ENCODE measurements at regions not wholly inside any gene's neighbourhood (a gene's known extent, or its start where the extent isn't known, plus 50 kb on each side); places are given as distances from the start of the nearest gene placed in this dataset.
A peak's percentile ranks its signal among the peaks of the same experiment; 100 is the strongest.

GRCh38 chr6:15926256-15926655 is 202.6 kb upstream of the MYLIP start:
- Histone ChIP-seq H3K36me3 (ENCODE audit: control insufficient read depth, insufficient read depth, low read length) (no peaks in the 10 kb centered on the region), H3K9me3 (ENCODE audit: control insufficient read depth, low read length) (peaks cover 29% of the 10 kb centered on the region), H3K4me1 (ENCODE audit: control insufficient read depth, insufficient read depth, low read length, poor library complexity, severe bottlenecking) (peaks cover 19% of the 10 kb centered on the region), H3K4me3 (ENCODE audit: extremely low read depth, insufficient read depth, low read length, poor library complexity, severe bottlenecking) (no peak overlapping the region), H3K27ac (ENCODE audit: low read depth, low read length, severe bottlenecking) (no peak overlapping the region)
- 88 to 95% methylated on average over 3 of the region's 3 CpGs for WGBS, 2 experiments (ENCODE audit: insufficient coverage in 2 of 2)

- H3K4me3 ChIP-seq (ENCODE audit: extremely low read depth, insufficient read depth, low read length, poor library complexity, severe bottlenecking): no peak overlapping the region
- peaks cover 19% of the 10 kb centered on the region for H3K9me3 ChIP-seq (ENCODE audit: control insufficient read depth, low read length)
- peaks cover 21% of the 10 kb centered on the region for H3K4me1 ChIP-seq (ENCODE audit: control insufficient read depth, insufficient read depth, low read length, poor library complexity, severe bottlenecking)
- no peaks in the 10 kb centered on the region for H3K36me3 ChIP-seq (ENCODE audit: control insufficient read depth, insufficient read depth, low read length)
- no peak overlapping the region for H3K27ac ChIP-seq (ENCODE audit: low read depth, low read length, severe bottlenecking)
Measured at GRCh38 chr6:15924893-15925292, 204.0 kb upstream of the MYLIP start.

- H3K4me1 ChIP-seq (ENCODE audit: control insufficient read depth, insufficient read depth, low read length, poor library complexity, severe bottlenecking): peaks cover 21% of the 10 kb centered on the region
- H3K4me3 ChIP-seq (ENCODE audit: extremely low read depth, insufficient read depth, low read length, poor library complexity, severe bottlenecking): no peak overlapping the region
- peak overlapping the region; percentile 97 for H3K27ac ChIP-seq (ENCODE audit: low read depth, low read length, severe bottlenecking)
- H3K9me3 ChIP-seq (ENCODE audit: control insufficient read depth, low read length): peaks cover 3% of the 10 kb centered on the region
- WGBS, 2 experiments (ENCODE audit: insufficient coverage in 2 of 2): 61 to 77% methylated on average over 4 to 5 of the region's 7 CpGs
- no peaks in the 10 kb centered on the region for H3K36me3 ChIP-seq (ENCODE audit: control insufficient read depth, insufficient read depth, low read length)
Measured at GRCh38 chr6:15922510-15923250, 206.2 kb upstream of the MYLIP start.

GRCh38 chr6:15921243-15921642 is 207.6 kb upstream of the MYLIP start:
- H3K36me3 ChIP-seq (ENCODE audit: control insufficient read depth, insufficient read depth, low read length): no peaks in the 10 kb centered on the region
- WGBS, 2 experiments (ENCODE audit: insufficient coverage in 2 of 2): 100% methylated on average over 1 of the region's 2 CpGs; no CpG with 5 or more reads in 1 of the 2 experiments
- H3K4me1 ChIP-seq (ENCODE audit: control insufficient read depth, insufficient read depth, low read length, poor library complexity, severe bottlenecking): peaks cover 21% of the 10 kb centered on the region
- no peak overlapping the region for H3K4me3 ChIP-seq (ENCODE audit: extremely low read depth, insufficient read depth, low read length, poor library complexity, severe bottlenecking)
- H3K9me3 ChIP-seq (ENCODE audit: control insufficient read depth, low read length): no peaks in the 10 kb centered on the region
- H3K27ac ChIP-seq (ENCODE audit: low read depth, low read length, severe bottlenecking): no peak overlapping the region

GRCh38 chr6:15916581-15916980 is 212.3 kb upstream of the MYLIP start:
- Histone ChIP-seq H3K4me1 (ENCODE audit: control insufficient read depth, insufficient read depth, low read length, poor library complexity, severe bottlenecking) (peaks cover 15% of the 10 kb centered on the region), H3K4me3 (ENCODE audit: extremely low read depth, insufficient read depth, low read length, poor library complexity, severe bottlenecking) (no peak overlapping the region), H3K27ac (ENCODE audit: low read depth, low read length, severe bottlenecking) (no peak overlapping the region), H3K9me3 (ENCODE audit: control insufficient read depth, low read length) (no peaks in the 10 kb centered on the region), H3K36me3 (ENCODE audit: control insufficient read depth, insufficient read depth, low read length) (no peaks in the 10 kb centered on the region)
- 97 to 100% methylated on average over 1 to 3 of the region's 3 CpGs for WGBS, 2 experiments (ENCODE audit: insufficient coverage in 2 of 2)

GRCh38 chr6:15915508-15916178 is 213.2 kb upstream of the MYLIP start:
- H3K4me3 ChIP-seq (ENCODE audit: extremely low read depth, insufficient read depth, low read length, poor library complexity, severe bottlenecking): no peak overlapping the region
- WGBS, 2 experiments (ENCODE audit: insufficient coverage in 2 of 2): 88 to 100% methylated on average over 4 to 6 of the region's 8 CpGs
- no peaks in the 10 kb centered on the region for H3K36me3 ChIP-seq (ENCODE audit: control insufficient read depth, insufficient read depth, low read length)
- H3K9me3 ChIP-seq (ENCODE audit: control insufficient read depth, low read length): no peaks in the 10 kb centered on the region
- peaks cover 9% of the 10 kb centered on the region for H3K4me1 ChIP-seq (ENCODE audit: control insufficient read depth, insufficient read depth, low read length, poor library complexity, severe bottlenecking)
- peak overlapping the region; percentile 47 for H3K27ac ChIP-seq (ENCODE audit: low read depth, low read length, severe bottlenecking)

GRCh38 chr6:15914553-15914952 is 214.3 kb upstream of the MYLIP start:
- no peaks in the 10 kb centered on the region for H3K9me3 ChIP-seq (ENCODE audit: control insufficient read depth, low read length)
- no CpG with 5 or more reads among the region's 2 CpGs for WGBS, 2 experiments (ENCODE audit: insufficient coverage in 2 of 2)
- no peaks in the 10 kb centered on the region for H3K36me3 ChIP-seq (ENCODE audit: control insufficient read depth, insufficient read depth, low read length)
- H3K4me3 ChIP-seq (ENCODE audit: extremely low read depth, insufficient read depth, low read length, poor library complexity, severe bottlenecking): no peak overlapping the region
- peaks cover 9% of the 10 kb centered on the region for H3K4me1 ChIP-seq (ENCODE audit: control insufficient read depth, insufficient read depth, low read length, poor library complexity, severe bottlenecking)
- H3K27ac ChIP-seq (ENCODE audit: low read depth, low read length, severe bottlenecking): no peak overlapping the region

GRCh38 chr6:15913573-15913972 is 215.3 kb upstream of the MYLIP start:
- Histone ChIP-seq H3K27ac (ENCODE audit: low read depth, low read length, severe bottlenecking) (no peak overlapping the region), H3K36me3 (ENCODE audit: control insufficient read depth, insufficient read depth, low read length) (no peaks in the 10 kb centered on the region), H3K4me1 (ENCODE audit: control insufficient read depth, insufficient read depth, low read length, poor library complexity, severe bottlenecking) (peaks cover 9% of the 10 kb centered on the region), H3K9me3 (ENCODE audit: control insufficient read depth, low read length) (no peaks in the 10 kb centered on the region), H3K4me3 (ENCODE audit: extremely low read depth, insufficient read depth, low read length, poor library complexity, severe bottlenecking) (no peak overlapping the region)
- WGBS, 2 experiments (ENCODE audit: insufficient coverage in 2 of 2): 100% methylated on average over 1 of the region's 2 CpGs; no CpG with 5 or more reads in 1 of the 2 experiments

- no peak overlapping the region for H3K4me3 ChIP-seq (ENCODE audit: extremely low read depth, insufficient read depth, low read length, poor library complexity, severe bottlenecking)
- no peaks in the 10 kb centered on the region for H3K9me3 ChIP-seq (ENCODE audit: control insufficient read depth, low read length)
- peaks cover 9% of the 10 kb centered on the region for H3K4me1 ChIP-seq (ENCODE audit: control insufficient read depth, insufficient read depth, low read length, poor library complexity, severe bottlenecking)
- no peak overlapping the region for H3K27ac ChIP-seq (ENCODE audit: low read depth, low read length, severe bottlenecking)
- H3K36me3 ChIP-seq (ENCODE audit: control insufficient read depth, insufficient read depth, low read length): no peaks in the 10 kb centered on the region
- 93 to 96% methylated on average over 3 to 7 of the region's 9 CpGs for WGBS, 2 experiments (ENCODE audit: insufficient coverage in 2 of 2)
Measured at GRCh38 chr6:15912505-15913400, 216.1 kb upstream of the MYLIP start.

- H3K36me3 ChIP-seq (ENCODE audit: control insufficient read depth, insufficient read depth, low read length): no peaks in the 10 kb centered on the region
- H3K4me3 ChIP-seq (ENCODE audit: extremely low read depth, insufficient read depth, low read length, poor library complexity, severe bottlenecking): no peak overlapping the region
- H3K27ac ChIP-seq (ENCODE audit: low read depth, low read length, severe bottlenecking): no peak overlapping the region
- 66 to 100% methylated on average over 3 of the region's 6 CpGs for WGBS, 2 experiments (ENCODE audit: insufficient coverage in 2 of 2)
- peaks cover 9% of the 10 kb centered on the region for H3K4me1 ChIP-seq (ENCODE audit: control insufficient read depth, insufficient read depth, low read length, poor library complexity, severe bottlenecking)
- no peaks in the 10 kb centered on the region for H3K9me3 ChIP-seq (ENCODE audit: control insufficient read depth, low read length)
Measured at GRCh38 chr6:15911753-15912504, 217.0 kb upstream of the MYLIP start.

Measured in mesodermal cell (in vitro differentiated cells).